ENCODE measurements at regions not wholly inside any gene's neighbourhood (a gene's known extent, or its start where the extent isn't known, plus 50 kb on each side); places are given as distances from the start of the nearest gene placed in this dataset.

- no peak for DNase-seq
These were observed 280.8 kb downstream of the SEC14L1 start for GRCh38 chr17:77421630-77421972.

GRCh38 chr17:77422104-77422747 lies 281.5 kb downstream of the SEC14L1 start:
- DNase-seq, result no peak

- DNase-seq, result no peak
These were observed 282.0 kb downstream of the SEC14L1 start for GRCh38 chr17:77422748-77423113.

GRCh38 chr17:77423589-77424451 lies 283.1 kb downstream of the SEC14L1 start:
- no peak for DNase-seq

GRCh38 chr17:77424585-77425344 lies 284.0 kb downstream of the SEC14L1 start:
- no peak for DNase-seq

GRCh38 chr17:77425348-77425747 lies 284.6 kb downstream of the SEC14L1 start:
- no peak for DNase-seq

- peak; percentile 33 for DNase-seq
These were observed 285.2 kb downstream of the SEC14L1 start for GRCh38 chr17:77425791-77426641.

GRCh38 chr17:77426676-77427386 lies 286.1 kb downstream of the SEC14L1 start:
- no peak for DNase-seq

GRCh38 chr17:77427391-77427991 lies 286.7 kb downstream of the SEC14L1 start:
- no peak for DNase-seq

GRCh38 chr17:77428020-77428748 lies 287.4 kb downstream of the SEC14L1 start:
- no peak for DNase-seq

GRCh38 chr17:77428749-77429368 lies 288.1 kb downstream of the SEC14L1 start:
- DNase-seq, result no peak

- DNase-seq, result no peak
These were observed 288.7 kb downstream of the SEC14L1 start for GRCh38 chr17:77429369-77429968.

- peak; percentile 86 for DNase-seq
These were observed 289.4 kb downstream of the SEC14L1 start for GRCh38 chr17:77429969-77430752.

GRCh38 chr17:77432034-77432661 lies 291.4 kb downstream of the SEC14L1 start:
- no peak for DNase-seq

- DNase-seq, result no peak
These were observed 292.0 kb downstream of the SEC14L1 start for GRCh38 chr17:77432742-77433141.

- no peak for DNase-seq
These were observed 292.8 kb downstream of the SEC14L1 start for GRCh38 chr17:77433385-77434135.
